COLO829 (cell line): ENCODE measurements at regions not wholly inside any gene's neighbourhood (a gene's known extent, or its start where the extent isn't known, plus 50 kb on each side); places are given as distances from the start of the nearest gene placed in this dataset.

Experiments used
- DNase-seq: peaks from one replicate; pipeline ENCODE4 v3.0.0; 2012; ENCODE audit warnings: low spot score

GRCh38 chr13:84050536-84050935, 168.3 kb upstream of the SLITRK1 start:
- no peak for DNase-seq

- DNase-seq: no peak
Observed at GRCh38 chr13:84049443-84050219, 167.4 kb upstream of the SLITRK1 start.

GRCh38 chr13:84044805-84045204, 162.5 kb upstream of the SLITRK1 start:
- no peak for DNase-seq

- no peak for DNase-seq
Observed at GRCh38 chr13:84038001-84038400, 155.7 kb upstream of the SLITRK1 start.

- DNase-seq: no peak
Observed at GRCh38 chr13:84032116-84032515, 149.8 kb upstream of the SLITRK1 start.

GRCh38 chr13:84031120-84031519, 148.8 kb upstream of the SLITRK1 start:
- DNase-seq: no peak

GRCh38 chr13:84029396-84029795, 147.1 kb upstream of the SLITRK1 start:
- no peak for DNase-seq

GRCh38 chr13:84025824-84026223, 143.6 kb upstream of the SLITRK1 start:
- no peak for DNase-seq

- DNase-seq: no peak
Observed at GRCh38 chr13:83996415-83996814, 114.1 kb upstream of the SLITRK1 start.

GRCh38 chr13:83995930-83996329, 113.7 kb upstream of the SLITRK1 start:
- DNase-seq: no peak

GRCh38 chr13:83992566-83993358, 110.5 kb upstream of the SLITRK1 start:
- no peak for DNase-seq

- DNase-seq: no peak
Observed at GRCh38 chr13:83987394-83987793, 105.1 kb upstream of the SLITRK1 start.

GRCh38 chr13:83984793-83985192, 102.5 kb upstream of the SLITRK1 start:
- no peak for DNase-seq

- no peak for DNase-seq
Observed at GRCh38 chr13:83980331-83980730, 98.1 kb upstream of the SLITRK1 start.

GRCh38 chr13:83975655-83976165, 93.4 kb upstream of the SLITRK1 start:
- no peak for DNase-seq

GRCh38 chr13:83958531-83958930, 76.3 kb upstream of the SLITRK1 start:
- no peak for DNase-seq

GRCh38 chr13:83955011-83955410, 72.7 kb upstream of the SLITRK1 start:
- no peak for DNase-seq

GRCh38 chr13:83953916-83954315, 71.6 kb upstream of the SLITRK1 start:
- DNase-seq: no peak

GRCh38 chr13:83950293-83950692, 68.0 kb upstream of the SLITRK1 start:
- no peak for DNase-seq

- DNase-seq: no peak
Observed at GRCh38 chr13:83943530-83944279, 61.4 kb upstream of the SLITRK1 start.

- DNase-seq: no peak
Observed at GRCh38 chr13:83941701-83942335, 59.5 kb upstream of the SLITRK1 start.

- no peak for DNase-seq
Observed at GRCh38 chr13:83940742-83941141, 58.5 kb upstream of the SLITRK1 start.
